Nephron (organoid): ENCODE measurements at regions not wholly inside any gene's neighbourhood (a gene's known extent, or its start where the extent isn't known, plus 50 kb on each side); places are given as distances from the start of the nearest gene placed in this dataset.

Experiments
- H3K27ac Mint-ChIP-seq, 3 experiments: 2 replicates each; pipeline ENCODE4 v1.8.0; 2020; ENCODE audit warnings: mixed read lengths in 3 of 3, mild to moderate bottlenecking in 2 of 3, moderate library complexity in 1 of 3
- H3K27me3 Mint-ChIP-seq: 2 replicates; pipeline ENCODE4 v1.8.0; 2021; ENCODE audit warnings: low read depth, mild to moderate bottlenecking, moderate library complexity, mixed read lengths
- H3K36me3 Mint-ChIP-seq: 2 replicates; pipeline ENCODE4 v1.8.0; 2020; ENCODE audit warnings: low read depth, mixed read lengths
- H3K4me1 Mint-ChIP-seq: 2 replicates; pipeline ENCODE4 v1.8.0; 2020; ENCODE audit warnings: mixed read lengths
- H3K4me3 Mint-ChIP-seq, 3 experiments: 2 replicates each; pipeline ENCODE4 v1.8.0; 2020; ENCODE audit warnings: mild to moderate bottlenecking in 3 of 3, mixed read lengths in 3 of 3, moderate library complexity in 2 of 3
- H3K9me3 Mint-ChIP-seq: 2 replicates; pipeline ENCODE4 v1.8.0; 2020; ENCODE audit warnings: mixed read lengths
- CTCF ChIP-seq, 3 experiments: fragments of 200-600 bp; sonication (generic); IDR thresholded peaks; one replicate each; pipeline ENCODE4 v1.5.0; 2021; ENCODE audit warnings: antibody characterized with exemption in 3 of 3; ENCODE audit not compliant: unreplicated experiment in 3 of 3

- Mint-ChIP-seq H3K36me3 (peaks cover 4% of the 10 kb centered on the region), H3K4me3 (no peak overlapping the region), H3K9me3 (peaks cover 23% of the 10 kb centered on the region), H3K27ac (no peak overlapping the region), H3K27me3 (no peaks in the 10 kb centered on the region), H3K4me1 (no peaks in the 10 kb centered on the region)
- TF ChIP-seq CTCF (IDR thresholded peaks at IDR 0.05; ENCODE audit: unreplicated experiment in 3 of 3) = no peak
These were observed 320.6 kb upstream of the MEF2C start for GRCh38 chr5:89203611-89204010.

GRCh38 chr5:89200899-89201298 is 317.9 kb upstream of the MEF2C start:
- Mint-ChIP-seq H3K9me3 (peaks cover 44% of the 10 kb centered on the region), H3K27me3 (no peaks in the 10 kb centered on the region), H3K27ac (no peak overlapping the region), H3K4me1 (no peaks in the 10 kb centered on the region), H3K4me3 (no peak overlapping the region), H3K36me3 (peaks cover 4% of the 10 kb centered on the region)
- no peak for TF ChIP-seq CTCF (IDR thresholded peaks at IDR 0.05; ENCODE audit: unreplicated experiment in 3 of 3)

GRCh38 chr5:89199306-89199705 is 316.3 kb upstream of the MEF2C start:
- TF ChIP-seq CTCF (IDR thresholded peaks at IDR 0.05; ENCODE audit: unreplicated experiment in 3 of 3) = no peak
- Mint-ChIP-seq H3K36me3 (peaks cover 4% of the 10 kb centered on the region), H3K9me3 (peaks cover 57% of the 10 kb centered on the region), H3K4me3 (no peak overlapping the region), H3K27me3 (no peaks in the 10 kb centered on the region), H3K27ac (no peak overlapping the region), H3K4me1 (no peaks in the 10 kb centered on the region)

GRCh38 chr5:89191374-89191773 is 308.4 kb upstream of the MEF2C start:
- peaks cover 29% of the 10 kb centered on the region for H3K4me1 Mint-ChIP-seq
- no peak for TF ChIP-seq CTCF (IDR thresholded peaks at IDR 0.05; ENCODE audit: unreplicated experiment in 3 of 3)
- H3K27me3 Mint-ChIP-seq = no peaks in the 10 kb centered on the region
- peak overlapping the region in 1 of 3 experiments; percentile 24 for H3K4me3 Mint-ChIP-seq
- H3K27ac Mint-ChIP-seq = peak overlapping the region; percentile 1 to 63 (median 48)
- H3K36me3 Mint-ChIP-seq = no peaks in the 10 kb centered on the region
- H3K9me3 Mint-ChIP-seq = peaks cover 24% of the 10 kb centered on the region

- Mint-ChIP-seq H3K27me3 (no peaks in the 10 kb centered on the region), H3K4me1 (peaks cover 29% of the 10 kb centered on the region), H3K4me3 (no peak overlapping the region), H3K9me3 (peaks cover 20% of the 10 kb centered on the region), H3K27ac (peak overlapping the region in 1 of 3 experiments; percentile 35), H3K36me3 (no peaks in the 10 kb centered on the region)
- TF ChIP-seq CTCF (IDR thresholded peaks at IDR 0.05; ENCODE audit: unreplicated experiment in 3 of 3) = no peak
These were observed 307.7 kb upstream of the MEF2C start for GRCh38 chr5:89190515-89191265.

- Mint-ChIP-seq H3K4me3 (no peak overlapping the region), H3K27me3 (no peaks in the 10 kb centered on the region), H3K4me1 (peaks cover 29% of the 10 kb centered on the region), H3K27ac (no peak overlapping the region), H3K9me3 (no peaks in the 10 kb centered on the region), H3K36me3 (no peaks in the 10 kb centered on the region)
- no peak for TF ChIP-seq CTCF (IDR thresholded peaks at IDR 0.05; ENCODE audit: unreplicated experiment in 3 of 3)
These were observed 305.0 kb upstream of the MEF2C start for GRCh38 chr5:89187883-89188465.
